Stomach (tissue), 8 donors: ENCODE measurements at regions not wholly inside any gene's neighbourhood (a gene's known extent, or its start where the extent isn't known, plus 50 kb on each side); places are given as distances from the start of the nearest gene placed in this dataset.

Source experiments
- DNase-seq, 2 donors: peaks; one replicate each; pipeline versions ENCODE4 v3.0.0 to v3.0.0-alpha.2; 2013 to 2019
- H3K27ac ChIP-seq, 5 donors: fragments of 200-600 bp in 4 of 5; sonication (generic) in 4 of 5; one replicate each; pipeline ENCODE4 v1.5.1; 2013 to 2019; ENCODE audit warnings: mild to moderate bottlenecking in 1 of 5, moderate library complexity in 1 of 5
- H3K27me3 ChIP-seq, 3 donors: fragments of 200-600 bp; sonication (generic); one replicate each; pipeline ENCODE4 v1.5.1; 2017 to 2019; ENCODE audit warnings: mixed run types in 1 of 3
- H3K36me3 ChIP-seq, 4 donors: fragments of 200-600 bp; sonication (generic); 1 replicate in 3 of 4; 2 replicates in 1 of 4; pipeline ENCODE4 v1.5.1; 2016 to 2019
- H3K4me1 ChIP-seq, 4 donors: fragments of 200-600 bp; sonication (generic); one replicate each; pipeline ENCODE4 v1.5.1; 2016 to 2019
- H3K4me3 ChIP-seq, 4 donors: fragments of 200-600 bp; sonication (generic) in 3 of 4; one replicate each; pipeline ENCODE4 v1.5.1; 2016 to 2019; ENCODE audit warnings: mild to moderate bottlenecking in 1 of 4
- H3K9me3 ChIP-seq, 4 donors: fragments of 200-600 bp; sonication (generic); one replicate each; pipeline ENCODE4 v1.5.1; 2016 to 2019
- CTCF ChIP-seq, 7 experiments: fragments of 450-650 bp in 4 of 7; fragments of 200-600 bp in 3 of 7; sonication (generic) in 3 of 7; IDR thresholded peaks; one replicate each; pipeline ENCODE4 v1.5.1; 2016 to 2019; ENCODE audit warnings: antibody characterized with exemption in 7 of 7, control low read depth in 2 of 7, mild to moderate bottlenecking in 1 of 7
- EP300 ChIP-seq: sonication (generic); formaldehyde crosslinking; IDR thresholded peaks from one replicate; pipeline ENCODE4 v1.6.1; 2017; ENCODE audit warnings: antibody characterized with exemption
- POLR2A ChIP-seq, 4 donors: fragments of 450-650 bp; IDR thresholded peaks; one replicate each; pipeline ENCODE4 v1.6.1; 2016; ENCODE audit warnings: antibody characterized with exemption in 4 of 4, control low read depth in 2 of 4, mild to moderate bottlenecking in 1 of 4, moderate library complexity in 1 of 4
- POLR2AphosphoS5 ChIP-seq, 3 donors: sonication (generic); formaldehyde crosslinking; IDR thresholded peaks; one replicate each; pipeline ENCODE4 v1.6.1; 2016; ENCODE audit warnings: antibody characterized with exemption in 3 of 3
- WGBS, 5 donors: extraction: QIAGEN DNeasy Blood & Tissue Kit in 3 of 5; methylation state at CpG; one replicate each; pipeline versions ENCODE4 v1.1.5 to v1.1.7; 2013 to 2018; 5-methylcytosine and 5-hydroxymethylcytosine counted together
- intact Hi-C: fragments of 100-400 bp; cut with DNase I; formaldehyde crosslinking; loops from one replicate; pipeline ENCODE4 v1.15.1; 2023; ENCODE audit warnings: low total_unique reads
- donor health status: healthy with polysubstance abuse.
- donor health status: Bipolar disorder and iron deficiency.
- donor health status: healthy.

- peaks cover 0 to 22% (median 3%) of the 10 kb centered on the region in 4 donors for H3K4me1 ChIP-seq
- WGBS, 5 donors, result 67 to 78% (median 73%) methylated on average over 10 of the region's 10 CpGs
- peaks cover 0 to 10% (median 0%) of the 10 kb centered on the region in 3 donors for H3K27me3 ChIP-seq
- H3K36me3 ChIP-seq, result no peaks in the 10 kb centered on the region
- intact Hi-C loops, result no loop called here
- H3K9me3 ChIP-seq, result no peaks in the 10 kb centered on the region
- DNase-seq, result no peak
- no peak overlapping the region for H3K4me3 ChIP-seq
- TF ChIP-seq EP300, result no peak
- TF ChIP-seq CTCF (IDR thresholded peaks at IDR 0.05), result no peak
- TF ChIP-seq POLR2AphosphoS5 (IDR thresholded peaks at IDR 0.05), result no peak
- TF ChIP-seq POLR2A (IDR thresholded peaks at IDR 0.05), result no peak
- H3K27ac ChIP-seq, result no peak overlapping the region
Observed at GRCh38 chr5:135714126-135714894, 120.2 kb upstream of the SLC25A48 start.

- H3K27ac ChIP-seq, result no peak overlapping the region
- H3K4me3 ChIP-seq, result no peak overlapping the region
- H3K36me3 ChIP-seq, result no peaks in the 10 kb centered on the region
- intact Hi-C loops, result no loop called here
- peaks cover 0 to 10% (median 0%) of the 10 kb centered on the region in 3 donors for H3K27me3 ChIP-seq
- 75 to 88% (median 84%) methylated on average over 11 of the region's 11 CpGs for WGBS, 5 donors
- H3K9me3 ChIP-seq, result no peaks in the 10 kb centered on the region
- DNase-seq, result no peak
- TF ChIP-seq EP300, result no peak
- TF ChIP-seq POLR2A (IDR thresholded peaks at IDR 0.05), result no peak
- no peak for TF ChIP-seq POLR2AphosphoS5 (IDR thresholded peaks at IDR 0.05)
- TF ChIP-seq CTCF (IDR thresholded peaks at IDR 0.05), result no peak
- peaks cover 0 to 18% (median 0%) of the 10 kb centered on the region in 4 donors for H3K4me1 ChIP-seq
Observed at GRCh38 chr5:135713161-135713915, 121.1 kb upstream of the SLC25A48 start.

- no peak overlapping the region for H3K27ac ChIP-seq
- intact Hi-C loops, result no loop called here
- no peak for DNase-seq
- TF ChIP-seq EP300 (no peak), POLR2A (IDR thresholded peaks at IDR 0.05) (no peak), CTCF (IDR thresholded peaks at IDR 0.05) (no peak), POLR2AphosphoS5 (IDR thresholded peaks at IDR 0.05) (no peak)
- WGBS, 5 donors, result 65 to 74% (median 72%) methylated on average over 6 of the region's 6 CpGs
- H3K36me3 ChIP-seq, result no peaks in the 10 kb centered on the region
- H3K4me3 ChIP-seq, result no peak overlapping the region
- H3K4me1 ChIP-seq, result peaks cover 0 to 18% (median 0%) of the 10 kb centered on the region in 4 donors
- peaks cover 0 to 10% (median 0%) of the 10 kb centered on the region in 3 donors for H3K27me3 ChIP-seq
- H3K9me3 ChIP-seq, result no peaks in the 10 kb centered on the region
Observed at GRCh38 chr5:135711911-135712310, 122.6 kb upstream of the SLC25A48 start.

GRCh38 chr5:135710045-135710675, 124.3 kb upstream of the SLC25A48 start:
- no peaks in the 10 kb centered on the region for H3K9me3 ChIP-seq
- peaks cover 0 to 10% (median 0%) of the 10 kb centered on the region in 3 donors for H3K27me3 ChIP-seq
- no peaks in the 10 kb centered on the region for H3K36me3 ChIP-seq
- no peak for TF ChIP-seq POLR2AphosphoS5 (IDR thresholded peaks at IDR 0.05)
- TF ChIP-seq CTCF (IDR thresholded peaks at IDR 0.05), result no peak
- no peak for TF ChIP-seq POLR2A (IDR thresholded peaks at IDR 0.05)
- TF ChIP-seq EP300, result no peak
- WGBS, 5 donors, result 56 to 67% (median 63%) methylated on average over 5 of the region's 5 CpGs
- intact Hi-C loops, result no loop called here
- peak in 1 of 2 donors; percentile 39 for DNase-seq
- H3K4me3 ChIP-seq, result no peak overlapping the region
- H3K27ac ChIP-seq, result no peak overlapping the region
- peaks cover 0 to 23% (median 3%) of the 10 kb centered on the region in 4 donors for H3K4me1 ChIP-seq
